ENCODE measurements at regions not wholly inside any gene's neighbourhood (a gene's known extent, or its start where the extent isn't known, plus 50 kb on each side); places are given as distances from the start of the nearest gene placed in this dataset.

GRCh38 chr18:8552151-8552550, 57.1 kb upstream of the RAB12 start:
- TF ChIP-seq EZH2 (IDR thresholded peaks at IDR 0.05; ENCODE audit: borderline replicate concordance), result no peak
- no peak for TF ChIP-seq CTCF (IDR thresholded peaks at IDR 0.05; ENCODE audit: poor library complexity)
- no peak for TF ChIP-seq EZH2phosphoT487 (IDR thresholded peaks at IDR 0.05; ENCODE audit: low read depth, severe bottlenecking, unreplicated experiment)
